ENCODE measurements at regions not wholly inside any gene's neighbourhood (a gene's known extent, or its start where the extent isn't known, plus 50 kb on each side); places are given as distances from the start of the nearest gene placed in this dataset.
"Not testable (repeated sequence)": the region's sequence is repeated elsewhere in the genome, so short reads cannot be mapped to it uniquely, and the experiment has no call there.

DNA sequence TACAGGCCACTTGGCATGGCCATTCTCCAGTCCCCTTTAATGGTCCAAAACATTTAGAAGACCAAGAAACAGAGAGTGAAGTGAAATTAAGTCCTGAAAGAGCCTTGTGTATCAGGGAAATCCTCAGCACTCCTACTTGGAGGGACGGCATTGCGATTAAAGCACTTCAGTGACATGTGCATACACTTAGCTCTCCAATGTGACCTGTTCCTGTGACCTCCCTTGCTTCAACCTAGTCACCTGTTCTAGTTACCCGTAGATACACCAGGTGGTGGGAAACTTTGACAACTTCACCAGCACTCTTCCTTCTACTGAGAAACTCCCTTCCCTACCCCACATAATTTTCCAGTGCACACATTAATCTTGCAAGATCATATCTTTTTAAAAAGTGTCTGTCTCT lies 785.3 kb downstream of the TTLL7 start:
- DNase-seq: not testable (repeated sequence)

DNA sequence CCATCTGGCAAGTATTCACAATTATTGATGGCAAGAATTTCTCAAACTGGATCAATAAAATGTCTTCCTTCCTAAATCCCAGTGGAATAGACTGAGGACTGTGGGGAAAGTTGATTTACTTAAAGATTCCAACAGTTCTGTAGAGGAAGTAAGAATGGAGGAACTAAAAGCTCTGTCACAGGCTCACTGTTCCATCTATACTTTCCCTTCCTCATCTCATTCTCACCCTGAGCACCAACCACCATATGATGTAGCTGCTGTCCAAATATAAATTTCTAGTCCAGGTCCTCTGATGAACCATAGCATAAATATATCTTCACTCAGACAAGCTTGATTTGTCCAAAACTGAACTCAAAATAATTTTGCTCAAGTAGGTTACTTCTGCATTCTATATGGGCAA lies 786.9 kb downstream of the TTLL7 start:
- DNase-seq: not testable (repeated sequence)

DNA sequence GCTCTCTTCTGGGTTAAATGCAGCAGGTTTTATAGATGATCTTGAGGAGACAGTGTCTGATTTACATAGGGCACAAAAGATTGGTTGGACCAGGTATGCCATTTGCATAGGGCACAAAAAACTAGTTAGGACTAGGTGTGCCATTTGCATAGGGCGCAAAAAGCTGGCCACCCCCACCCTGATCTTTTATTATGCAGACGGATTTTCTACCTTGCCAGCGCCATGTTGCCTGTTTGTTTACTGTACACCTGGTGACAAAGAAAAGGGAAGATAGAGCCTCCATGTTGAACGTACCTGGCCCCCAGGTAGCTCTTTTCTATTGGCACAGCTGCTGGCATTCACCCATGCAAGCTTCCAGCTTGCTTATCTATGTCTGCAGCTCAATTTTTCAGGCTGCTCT lies 790.4 kb downstream of the TTLL7 start:
- DNase-seq: not testable (repeated sequence)

DNA sequence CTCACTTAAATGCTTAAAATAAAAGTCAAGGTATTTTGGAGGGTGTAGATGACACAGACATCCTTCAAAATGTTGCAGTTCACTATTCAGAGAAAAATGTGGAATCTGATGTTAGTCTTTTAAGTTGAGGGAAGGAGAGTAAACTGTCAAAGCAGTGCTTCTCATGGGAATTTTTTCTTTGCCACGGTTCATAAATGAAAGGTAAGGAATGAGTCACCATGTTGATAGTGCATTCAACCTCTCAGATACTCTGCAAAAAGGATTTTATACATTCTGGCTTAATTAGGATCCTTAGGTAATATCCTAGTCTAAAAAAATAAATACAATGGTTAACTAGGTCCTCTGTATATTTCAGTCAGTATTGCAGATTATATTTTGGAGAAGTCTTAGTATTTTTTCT lies 804.3 kb downstream of the TTLL7 start:
- not testable (repeated sequence) for DNase-seq

DNA sequence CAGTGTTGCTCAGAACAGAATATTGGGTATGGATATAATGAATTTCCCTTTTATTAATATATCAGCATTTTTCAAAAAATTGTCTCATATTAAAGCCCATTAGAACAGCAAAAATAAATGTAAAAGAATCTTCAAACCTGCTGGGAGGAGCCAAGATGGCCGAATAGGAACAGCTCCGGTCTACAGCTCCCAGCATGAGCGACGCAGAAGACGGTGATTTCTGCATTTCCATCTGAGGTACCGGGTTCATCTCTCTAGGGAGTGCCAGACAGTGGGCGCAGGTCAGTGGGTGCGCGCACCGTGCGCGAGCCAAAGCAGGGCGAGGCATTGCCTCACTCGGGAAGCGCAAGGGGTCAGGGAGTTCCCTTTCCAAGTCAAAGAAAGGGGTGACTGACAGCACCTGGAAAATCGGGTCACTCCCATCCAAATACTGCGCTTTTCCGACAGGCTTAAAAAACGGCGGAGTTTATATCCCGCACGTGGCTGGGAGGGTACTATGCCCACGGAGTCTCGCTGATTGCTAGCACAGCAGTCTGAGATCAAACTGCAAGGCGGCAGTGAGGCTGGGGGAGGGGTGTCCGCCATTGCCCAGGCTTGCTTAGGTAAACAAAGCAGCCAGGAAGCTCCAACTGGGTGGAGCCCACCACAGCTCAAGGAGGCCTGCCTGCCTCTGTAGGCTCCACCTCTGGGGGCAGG lies 816.8 kb downstream of the TTLL7 start:
- DNase-seq: not testable (repeated sequence)

DNA sequence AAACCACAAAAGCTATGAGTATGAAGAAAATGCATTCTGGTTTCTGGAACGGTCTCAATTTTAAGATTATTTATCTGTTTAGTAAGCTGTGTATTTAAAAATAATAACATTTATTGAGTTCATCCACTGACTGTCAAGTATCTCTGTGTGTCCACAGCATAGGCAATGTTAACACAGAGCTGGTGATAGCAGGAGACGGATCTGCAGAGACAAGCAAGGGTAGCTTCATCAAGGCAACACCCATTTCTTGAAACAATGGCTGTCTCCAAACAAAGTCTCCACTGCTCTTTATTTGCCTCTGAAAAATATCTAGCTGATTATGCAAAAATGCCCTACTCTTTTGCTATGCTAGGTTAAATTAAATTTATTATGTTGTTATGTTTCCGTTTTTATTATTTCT lies 818.3 kb downstream of the TTLL7 start:
- not testable (repeated sequence) for DNase-seq

DNA sequence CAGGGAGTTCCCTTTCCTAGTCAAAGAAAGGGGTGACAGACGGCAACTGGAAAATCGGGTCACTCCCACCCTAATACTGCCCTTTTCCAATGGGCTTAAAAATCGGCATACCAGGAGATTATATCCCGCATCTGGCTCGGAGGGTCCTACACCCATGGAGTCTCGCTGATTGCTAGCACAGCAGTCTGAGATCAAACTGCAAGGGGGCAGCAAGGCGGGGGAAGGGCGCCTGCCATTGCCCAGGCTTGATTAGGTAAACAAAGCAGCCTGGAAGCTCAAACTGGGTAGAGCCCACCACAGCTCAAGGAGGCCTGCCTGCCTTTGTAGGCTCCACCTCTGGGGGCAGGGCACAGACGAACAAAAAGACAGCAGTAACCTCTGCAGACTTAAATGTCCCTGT lies 831.3 kb downstream of the TTLL7 start:
- DNase-seq: not testable (repeated sequence)

DNA sequence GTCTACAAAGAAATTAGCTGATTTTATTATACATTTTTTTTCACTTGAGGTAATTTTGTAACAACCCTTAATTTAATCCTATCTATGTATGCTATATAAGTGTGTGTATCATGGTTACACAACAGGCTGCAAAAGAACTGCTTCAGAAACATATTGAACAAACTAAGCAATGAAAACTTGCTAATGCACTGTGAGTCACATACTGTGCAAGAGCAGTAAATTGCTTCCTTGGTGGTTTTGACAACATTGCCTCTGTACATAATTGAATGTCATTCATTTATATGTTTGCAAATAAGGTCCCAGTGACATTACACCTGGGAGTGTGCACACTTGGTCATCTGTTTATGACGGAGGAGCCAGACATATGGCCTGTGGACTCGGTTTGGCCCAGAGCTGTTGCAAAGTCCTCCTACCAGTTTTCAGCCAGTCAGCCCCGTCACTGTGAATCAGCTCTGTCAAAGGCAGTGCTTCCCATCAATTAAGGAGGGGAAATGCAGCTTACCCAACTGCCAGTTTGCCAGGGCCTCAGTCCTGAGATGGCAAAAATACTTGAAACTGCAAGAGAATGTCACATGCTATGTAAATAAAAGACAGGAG lies 835.0 kb downstream of the TTLL7 start:
- not testable (repeated sequence) for DNase-seq

DNA sequence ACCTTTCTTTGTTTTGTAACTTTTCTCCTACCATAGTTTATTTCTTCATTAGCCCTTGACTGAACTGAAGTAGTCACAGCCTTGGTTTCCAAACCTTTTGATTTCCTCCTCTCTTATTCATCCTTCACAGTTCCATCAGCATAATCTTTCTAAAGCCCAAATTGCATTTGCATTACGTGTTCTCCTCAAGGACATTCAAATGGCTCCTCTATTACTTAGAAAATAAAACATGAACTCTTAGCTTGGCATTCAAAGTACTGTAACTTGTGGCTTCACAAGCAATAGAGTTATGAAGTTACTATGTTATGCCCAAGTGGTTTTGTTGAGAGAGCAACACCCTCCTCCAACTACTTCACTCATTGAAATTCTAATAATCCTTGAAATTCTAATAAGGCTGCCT lies 840.0 kb downstream of the TTLL7 start:
- DNase-seq: not testable (repeated sequence)

DNA sequence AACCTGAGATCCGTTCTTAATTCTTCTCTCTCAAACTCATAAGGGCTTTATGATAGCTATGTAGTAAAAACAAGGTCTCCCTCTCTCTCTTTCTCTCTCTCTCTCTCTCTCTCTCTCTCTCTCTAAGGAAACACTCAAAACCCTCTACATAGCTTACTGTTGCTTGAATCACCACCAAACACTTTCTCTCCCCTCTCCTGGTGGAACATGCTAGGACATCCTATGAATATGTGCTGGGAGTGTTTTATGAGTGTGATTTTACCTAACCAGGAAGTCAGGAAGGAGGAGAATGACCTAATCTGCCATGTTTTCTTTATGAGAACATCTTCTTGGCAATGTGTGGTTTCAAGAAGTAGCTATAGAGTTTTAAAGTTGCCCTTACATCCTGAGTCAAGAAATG lies 844.6 kb downstream of the TTLL7 start:
- DNase-seq: not testable (repeated sequence)

DNA sequence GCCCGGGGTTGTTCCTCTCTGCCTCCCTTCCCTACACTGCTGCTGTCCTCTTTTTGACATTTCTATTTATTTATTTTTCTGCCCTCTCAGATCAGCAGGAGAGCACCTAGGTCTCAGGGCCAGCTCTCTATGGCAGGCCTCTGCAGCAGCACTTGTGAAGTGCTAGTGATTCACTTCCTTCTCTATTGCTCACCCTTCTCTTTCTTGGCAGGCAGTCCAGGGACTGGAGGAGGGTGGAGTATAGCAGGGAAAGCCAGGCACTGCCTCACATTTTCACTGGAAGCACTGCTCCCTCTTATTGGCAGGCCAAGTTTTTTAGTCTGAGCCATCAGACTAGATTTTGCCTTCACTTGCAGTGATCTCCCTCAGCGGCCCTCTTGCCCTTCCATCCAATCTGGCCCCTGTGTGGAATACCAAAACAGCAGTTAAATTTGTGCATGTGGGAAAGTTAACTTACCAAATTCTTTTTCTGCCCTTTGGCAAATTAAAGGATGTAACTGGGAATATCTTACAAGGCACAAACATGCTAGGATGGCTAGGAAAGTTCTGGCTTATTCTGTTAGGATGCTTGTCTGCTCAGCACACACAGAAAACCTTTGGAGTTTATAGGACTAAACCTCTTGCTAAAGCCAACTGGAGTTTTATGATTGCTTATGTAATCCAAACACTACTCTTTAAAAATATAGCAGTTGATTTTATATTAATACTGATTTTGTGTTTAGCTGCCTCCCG lies 847.6 kb downstream of the TTLL7 start:
- DNase-seq: not testable (repeated sequence)

DNA sequence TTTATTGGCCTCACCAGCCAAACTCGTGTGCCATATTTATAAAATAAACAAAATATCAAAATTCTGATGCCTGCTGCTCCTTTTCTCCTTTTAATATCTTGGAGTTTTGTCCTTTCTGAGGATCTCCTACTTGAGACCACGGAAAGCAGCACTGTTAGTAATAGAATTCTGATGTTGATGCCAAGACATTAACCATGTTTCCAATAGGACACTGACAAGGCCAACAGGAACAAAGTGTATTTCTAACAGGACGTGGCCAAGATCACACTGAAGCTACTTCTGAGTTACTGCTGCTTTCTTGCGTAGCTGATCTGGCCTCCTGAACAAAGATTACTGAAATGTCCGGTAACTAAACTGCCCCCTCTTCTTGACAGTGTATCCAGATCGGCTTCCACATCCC lies 848.5 kb downstream of the TTLL7 start:
- not testable (repeated sequence) for DNase-seq

DNA sequence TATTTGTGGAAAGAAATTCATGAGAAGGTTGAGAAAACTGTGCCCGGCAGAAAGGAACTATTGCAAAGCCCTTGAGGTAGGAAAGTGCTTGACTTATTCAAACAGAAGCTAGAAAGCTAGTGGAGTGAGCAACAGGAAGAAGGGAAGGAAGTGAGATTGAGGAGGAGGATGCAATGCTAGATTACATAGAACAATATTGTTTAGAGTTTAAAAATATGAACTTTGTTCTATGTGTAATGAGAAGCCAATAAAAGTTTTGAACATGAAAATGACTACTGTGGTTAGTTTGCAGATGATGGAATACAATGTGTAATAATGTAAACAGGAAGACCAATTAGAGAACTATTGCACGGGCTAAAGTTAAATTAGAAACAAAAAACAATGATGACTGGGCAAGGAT lies 853.1 kb downstream of the TTLL7 start:
- DNase-seq: not testable (repeated sequence)

DNA sequence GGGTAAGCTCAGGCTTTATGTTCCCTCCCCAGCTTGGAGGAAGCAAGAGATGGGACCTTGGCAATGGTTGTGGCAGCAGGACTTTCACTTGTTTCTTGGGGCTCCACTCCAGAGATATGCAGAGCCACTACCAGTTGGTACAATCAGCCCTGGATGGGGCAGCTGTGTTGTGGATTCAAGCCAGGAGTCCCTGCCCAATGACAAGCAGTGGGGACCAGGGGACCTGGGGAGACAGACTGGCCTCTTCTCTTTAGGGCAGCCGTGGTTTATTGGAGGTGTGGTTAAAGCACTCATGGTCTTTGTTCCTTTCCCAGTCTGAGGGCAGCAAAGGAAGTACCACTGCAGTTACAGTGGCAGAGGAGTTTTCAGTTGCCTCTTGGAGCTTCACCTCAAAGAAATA lies 856.1 kb downstream of the TTLL7 start:
- not testable (repeated sequence) for DNase-seq

DNA sequence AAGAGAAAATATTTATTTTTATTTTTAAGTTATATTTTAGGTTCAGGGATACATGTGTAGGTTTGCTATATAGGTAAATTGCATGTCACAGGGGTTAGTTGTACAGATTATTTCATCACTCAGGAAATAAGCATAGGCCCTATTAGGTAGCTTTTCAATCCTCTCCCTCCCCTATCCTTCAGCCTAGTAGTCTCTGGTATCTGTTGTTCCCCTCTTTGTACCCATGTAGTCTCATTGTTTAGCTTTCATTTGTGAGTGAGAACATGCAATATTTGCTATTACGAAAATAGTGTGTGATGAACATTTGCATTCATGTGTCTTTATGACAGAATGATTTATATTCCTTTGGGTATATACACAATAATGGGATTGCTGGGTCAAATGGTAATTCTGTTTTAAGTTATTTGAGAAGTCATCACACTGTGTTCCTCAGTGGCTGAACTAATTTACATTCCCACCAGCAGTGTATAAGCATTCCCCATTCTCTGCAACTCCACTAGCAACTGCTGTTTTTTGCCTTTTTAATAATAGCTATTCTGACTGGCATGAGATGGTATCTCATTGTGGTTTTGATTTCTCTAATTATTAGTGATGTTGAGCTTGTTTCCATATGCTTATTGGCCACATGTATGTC lies 863.3 kb downstream of the TTLL7 start:
- DNase-seq: not testable (repeated sequence)

DNA sequence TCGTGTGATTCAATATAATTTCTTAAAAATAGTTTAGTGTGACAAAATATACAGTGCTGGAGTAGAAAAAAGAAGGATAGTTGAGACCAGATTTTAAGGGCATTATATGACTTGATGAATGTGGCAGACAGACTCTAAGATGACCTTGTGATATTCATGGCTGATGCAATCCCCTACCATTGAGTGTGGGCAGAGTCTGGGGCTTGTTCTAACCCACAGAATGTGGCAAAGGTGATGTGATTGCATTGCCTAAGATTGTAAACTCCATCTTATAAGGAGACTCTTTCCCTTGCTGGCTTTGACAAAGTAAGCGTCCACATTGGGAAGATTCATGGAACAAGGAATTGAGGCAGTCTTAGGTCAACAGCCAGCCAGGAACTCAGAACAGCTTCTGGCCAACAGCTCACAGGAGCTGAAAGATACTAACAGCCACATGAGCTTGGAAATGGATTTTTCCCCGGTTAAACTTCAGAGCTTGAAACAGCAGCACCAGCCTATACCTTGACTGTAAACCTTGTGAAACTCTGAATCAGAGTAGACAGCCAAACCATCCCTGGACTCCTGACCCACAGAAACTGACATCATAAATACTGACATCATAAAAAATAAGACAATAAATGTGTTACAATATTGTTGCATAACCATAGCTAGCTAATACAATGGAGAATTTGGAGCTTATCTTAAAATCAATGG lies 864.5 kb downstream of the TTLL7 start:
- not testable (repeated sequence) for DNase-seq

DNA sequence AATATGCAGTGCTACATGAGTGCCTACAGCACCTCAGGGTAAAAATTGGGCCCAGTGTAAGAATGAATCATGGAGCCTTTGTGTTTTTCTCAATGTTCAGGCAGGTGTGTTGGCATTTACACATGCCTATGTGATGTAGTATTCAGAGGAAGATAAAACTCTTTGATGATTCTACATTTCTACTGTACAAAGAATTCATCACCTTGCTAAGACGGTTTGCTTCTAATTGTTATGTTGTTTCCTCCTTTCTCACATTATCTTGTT lies 867.3 kb downstream of the TTLL7 start:
- DNase-seq: no peak

DNA sequence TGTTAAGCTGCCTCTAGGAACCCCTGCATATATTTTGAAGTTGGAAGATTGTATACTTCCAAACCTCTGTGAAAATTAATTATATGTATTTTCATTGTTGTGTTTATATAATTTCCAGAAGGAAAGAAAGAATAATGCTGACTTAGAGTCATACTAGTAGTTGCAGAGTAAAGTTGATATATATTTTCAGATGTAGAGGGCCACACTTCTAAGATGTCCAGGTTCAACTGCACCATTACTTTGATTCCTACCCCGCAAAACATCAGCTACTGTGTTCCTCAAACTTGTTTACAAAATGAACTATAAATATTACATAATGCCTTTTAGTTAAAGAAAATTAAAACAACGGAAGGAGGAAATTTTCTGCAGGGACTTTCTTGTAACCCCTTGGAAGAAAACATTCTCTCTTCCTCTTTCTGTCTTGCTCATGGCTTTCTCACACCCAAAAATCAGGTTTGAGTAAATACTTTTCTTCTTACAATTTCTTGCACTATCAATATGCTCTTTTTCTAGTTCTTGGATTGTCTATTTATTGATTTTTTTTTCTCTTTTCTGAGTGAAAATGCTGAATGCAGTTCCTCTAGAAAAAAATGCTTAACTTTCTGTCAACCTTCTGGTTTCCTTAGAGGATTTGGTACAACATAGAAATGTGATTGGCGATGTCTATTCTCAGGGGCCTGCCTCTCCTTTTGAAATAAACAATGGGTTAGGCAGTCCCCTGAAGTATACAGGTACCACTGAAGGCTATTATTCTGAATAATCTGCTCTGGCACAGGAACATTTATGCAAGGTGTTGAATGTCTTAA lies 867.8 kb downstream of the TTLL7 start:
- no peak for DNase-seq

DNA sequence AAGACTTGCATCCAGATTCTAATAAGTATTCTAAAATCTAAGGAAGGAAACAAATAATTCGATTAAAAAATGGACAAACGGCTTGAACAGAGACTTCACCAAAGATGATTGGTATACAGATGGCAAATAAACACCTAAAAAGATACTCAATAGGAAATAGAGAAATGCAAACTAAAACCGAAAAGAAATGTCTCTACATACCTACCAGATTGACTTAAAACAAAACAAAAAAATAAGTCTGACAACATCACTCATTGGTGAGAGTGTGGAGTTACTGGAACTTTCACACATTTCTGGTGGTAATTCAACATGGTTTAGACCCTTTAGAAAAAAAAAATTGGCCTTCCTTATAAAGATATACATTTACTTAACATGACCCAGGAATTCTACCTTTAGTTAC lies 869.8 kb downstream of the TTLL7 start:
- no peak for DNase-seq

DNA sequence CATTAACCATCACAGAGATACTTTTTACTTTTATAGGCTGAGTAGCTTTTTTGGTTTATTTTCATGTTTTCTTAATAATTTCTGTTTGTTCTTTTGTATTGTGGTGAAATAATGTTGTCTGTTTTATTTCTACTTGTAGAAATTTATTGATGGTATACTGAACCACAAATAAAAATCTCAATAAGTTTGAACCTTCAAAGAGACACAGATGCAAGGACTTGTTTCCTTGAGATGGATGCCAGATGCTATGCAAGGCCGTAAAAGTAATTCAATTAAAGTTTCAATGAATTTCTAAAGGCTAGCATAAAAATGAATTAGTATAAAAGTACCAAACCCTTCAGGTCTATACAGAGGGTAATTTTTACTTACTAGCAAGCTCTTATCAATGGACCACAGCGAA lies 873.5 kb downstream of the TTLL7 start:
- DNase-seq: no peak

DNA sequence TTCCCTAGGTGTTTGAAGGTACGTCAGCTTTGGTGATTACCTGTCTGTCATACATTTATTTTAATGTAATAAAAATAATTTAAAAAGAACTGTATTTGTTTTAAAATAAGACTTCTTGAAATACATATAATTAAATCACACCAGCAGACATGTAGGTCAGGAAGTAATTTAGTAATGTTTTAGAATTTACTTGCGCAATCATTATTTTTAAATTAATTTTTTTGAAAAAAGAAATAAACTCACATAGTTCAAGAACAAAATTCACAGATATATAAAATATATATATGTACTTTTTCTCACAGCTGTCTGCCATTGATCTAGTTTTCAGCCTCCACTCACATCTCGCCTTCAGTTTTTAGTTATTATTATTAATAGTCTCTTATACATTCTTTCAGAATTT lies 875.9 kb downstream of the TTLL7 start:
- DNase-seq: no peak

DNA sequence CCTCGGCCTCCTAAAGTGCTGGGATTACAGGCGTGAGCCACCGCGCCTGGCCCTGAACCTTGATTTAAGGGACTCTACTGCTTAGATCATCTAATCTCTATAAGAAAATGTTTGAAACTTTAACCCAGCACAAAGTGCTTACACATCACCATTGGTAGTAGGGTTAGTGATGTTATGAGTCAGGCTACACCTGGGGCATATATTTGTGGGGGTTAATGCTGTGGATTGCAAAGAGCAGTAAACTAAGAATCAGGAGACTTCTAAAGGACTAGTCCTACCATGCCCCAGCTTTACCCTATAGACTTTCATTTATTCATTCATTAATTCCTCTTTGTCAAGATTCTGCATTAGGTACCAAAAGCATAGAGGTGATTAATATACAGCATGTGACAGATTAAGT lies 880.5 kb downstream of the TTLL7 start:
- no peak for DNase-seq

All from Kasumi-1 (cell line).